ENCODE measurements at regions not wholly inside any gene's neighbourhood (a gene's known extent, or its start where the extent isn't known, plus 50 kb on each side); places are given as distances from the start of the nearest gene placed in this dataset.

DNA sequence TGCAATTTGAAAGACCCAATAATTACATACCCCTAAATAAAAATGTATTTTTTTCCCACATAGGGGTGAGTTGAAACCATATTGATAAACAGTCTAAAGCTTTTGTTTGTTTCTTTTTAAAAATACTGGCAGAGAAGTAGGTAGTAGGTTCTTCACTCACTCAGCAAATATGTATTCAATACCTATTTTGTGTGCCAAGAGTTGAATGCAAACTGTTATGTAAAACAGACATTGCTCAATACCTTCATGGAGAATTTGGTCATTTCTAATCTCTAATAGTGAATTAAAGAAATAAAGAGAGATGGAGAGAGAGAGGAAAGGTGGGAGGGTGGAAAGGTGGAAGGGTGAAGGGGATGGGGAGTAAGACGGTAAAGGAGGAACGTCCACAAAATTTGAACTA lies 589.9 kb upstream of the GNPDA2 start:
- H3K4me3 ChIP-seq, result no peak overlapping the region
- TF ChIP-seq, protein P1, sequence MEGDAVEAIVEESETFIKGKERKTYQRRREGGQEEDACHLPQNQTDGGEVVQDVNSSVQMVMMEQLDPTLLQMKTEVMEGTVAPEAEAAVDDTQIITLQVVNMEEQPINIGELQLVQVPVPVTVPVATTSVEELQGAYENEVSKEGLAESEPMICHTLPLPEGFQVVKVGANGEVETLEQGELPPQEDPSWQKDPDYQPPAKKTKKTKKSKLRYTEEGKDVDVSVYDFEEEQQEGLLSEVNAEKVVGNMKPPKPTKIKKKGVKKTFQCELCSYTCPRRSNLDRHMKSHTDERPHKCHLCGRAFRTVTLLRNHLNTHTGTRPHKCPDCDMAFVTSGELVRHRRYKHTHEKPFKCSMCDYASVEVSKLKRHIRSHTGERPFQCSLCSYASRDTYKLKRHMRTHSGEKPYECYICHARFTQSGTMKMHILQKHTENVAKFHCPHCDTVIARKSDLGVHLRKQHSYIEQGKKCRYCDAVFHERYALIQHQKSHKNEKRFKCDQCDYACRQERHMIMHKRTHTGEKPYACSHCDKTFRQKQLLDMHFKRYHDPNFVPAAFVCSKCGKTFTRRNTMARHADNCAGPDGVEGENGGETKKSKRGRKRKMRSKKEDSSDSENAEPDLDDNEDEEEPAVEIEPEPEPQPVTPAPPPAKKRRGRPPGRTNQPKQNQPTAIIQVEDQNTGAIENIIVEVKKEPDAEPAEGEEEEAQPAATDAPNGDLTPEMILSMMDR (IDR thresholded peaks at IDR 0.05), result no peak
- peaks cover under 1% of the 10 kb centered on the region for H3K9me3 ChIP-seq
- ATAC-seq (no peak), DNase-seq (no peak)
- intact Hi-C loops (cut with DNase I, micrococcal nuclease), result no loop called here
- no peaks in the 10 kb centered on the region for H3K36me3 ChIP-seq (ENCODE audit: low read depth)
- H3K4me1 ChIP-seq (ENCODE audit: low read depth), result no peaks in the 10 kb centered on the region

DNA sequence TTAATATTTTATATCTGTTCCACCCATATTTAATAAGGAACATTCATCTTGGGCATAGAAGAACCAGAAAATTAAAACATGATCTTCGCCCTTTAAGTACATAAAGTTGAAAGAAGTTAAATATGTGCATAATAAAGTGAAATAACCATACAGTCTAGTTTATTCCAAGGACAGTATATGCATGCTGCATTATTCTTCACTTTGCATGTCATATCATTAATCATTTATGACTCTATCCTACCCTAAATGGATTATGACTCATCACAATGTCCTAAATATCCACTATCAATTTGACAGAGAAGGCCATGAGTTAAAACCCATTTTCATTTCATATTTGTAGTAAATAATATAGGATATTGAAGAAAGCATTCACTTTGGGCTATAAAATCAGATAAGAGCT lies 576.5 kb upstream of the GNPDA2 start:
- no peaks in the 10 kb centered on the region for H3K4me1 ChIP-seq (ENCODE audit: low read depth)
- no peak for ATAC-seq
- no peak overlapping the region for H3K4me3 ChIP-seq
- H3K36me3 ChIP-seq (ENCODE audit: low read depth), result no peaks in the 10 kb centered on the region
- TF ChIP-seq, protein P1 (IDR thresholded peaks at IDR 0.05), result no peak
- intact Hi-C loops (cut with DNase I, micrococcal nuclease), result no loop called here
- DNase-seq, result no peak
- H3K9me3 ChIP-seq, result no peaks in the 10 kb centered on the region

DNA sequence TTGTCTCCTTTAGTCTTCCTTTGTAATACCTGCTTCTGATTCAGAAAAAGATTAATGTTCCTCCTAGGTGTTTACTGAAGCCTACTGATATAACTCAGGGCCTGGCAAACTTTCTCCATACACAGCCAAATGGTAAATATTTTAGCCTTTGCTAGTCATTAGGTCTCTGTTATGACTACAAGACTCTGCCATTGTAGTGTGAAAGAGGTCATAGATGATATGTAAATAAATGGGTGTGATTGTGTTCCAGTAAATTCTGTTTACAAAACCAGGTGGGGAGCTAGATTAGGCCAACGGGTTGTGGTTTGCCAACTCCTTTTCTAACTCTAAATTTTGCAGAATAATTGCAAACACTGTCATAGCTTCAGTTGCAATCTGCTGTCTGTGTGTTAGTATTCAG lies 568.1 kb upstream of the GNPDA2 start:
- DNase-seq, result no peak
- no peaks in the 10 kb centered on the region for H3K36me3 ChIP-seq (ENCODE audit: low read depth)
- TF ChIP-seq, protein P1 (IDR thresholded peaks at IDR 0.05), result no peak
- no peak overlapping the region for H3K4me3 ChIP-seq
- H3K9me3 ChIP-seq, result peaks cover 8% of the 10 kb centered on the region
- intact Hi-C loops (cut with DNase I, micrococcal nuclease), result no loop called here
- ATAC-seq, result no peak
- no peaks in the 10 kb centered on the region for H3K4me1 ChIP-seq (ENCODE audit: low read depth)

DNA sequence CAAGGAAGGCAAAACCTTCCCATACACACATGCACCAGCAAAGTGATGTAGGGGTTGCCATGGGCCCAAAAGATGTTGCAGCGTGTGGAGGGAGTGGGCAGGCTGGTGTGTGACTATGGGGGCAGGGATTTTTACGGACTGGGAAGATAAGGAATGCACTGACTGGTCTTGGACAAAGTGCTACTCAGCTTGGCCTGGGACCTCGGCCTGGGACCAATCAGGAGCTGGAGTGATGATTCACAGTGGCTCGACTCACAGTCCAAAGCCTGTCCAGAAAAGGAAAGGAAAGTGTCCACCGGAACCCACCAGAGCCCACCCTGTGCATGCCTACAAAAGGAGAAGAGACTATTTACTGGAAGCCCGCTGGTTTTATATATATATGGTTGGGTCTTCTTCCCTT lies 567.0 kb upstream of the GNPDA2 start:
- H3K36me3 ChIP-seq (ENCODE audit: low read depth), result no peaks in the 10 kb centered on the region
- ATAC-seq (no peak), DNase-seq (no peak)
- no peaks in the 10 kb centered on the region for H3K4me1 ChIP-seq (ENCODE audit: low read depth)
- intact Hi-C loops (cut with DNase I, micrococcal nuclease), result no loop called here
- TF ChIP-seq, protein P1 (IDR thresholded peaks at IDR 0.05), result no peak
- H3K9me3 ChIP-seq, result peaks cover 14% of the 10 kb centered on the region
- no peak overlapping the region for H3K4me3 ChIP-seq

DNA sequence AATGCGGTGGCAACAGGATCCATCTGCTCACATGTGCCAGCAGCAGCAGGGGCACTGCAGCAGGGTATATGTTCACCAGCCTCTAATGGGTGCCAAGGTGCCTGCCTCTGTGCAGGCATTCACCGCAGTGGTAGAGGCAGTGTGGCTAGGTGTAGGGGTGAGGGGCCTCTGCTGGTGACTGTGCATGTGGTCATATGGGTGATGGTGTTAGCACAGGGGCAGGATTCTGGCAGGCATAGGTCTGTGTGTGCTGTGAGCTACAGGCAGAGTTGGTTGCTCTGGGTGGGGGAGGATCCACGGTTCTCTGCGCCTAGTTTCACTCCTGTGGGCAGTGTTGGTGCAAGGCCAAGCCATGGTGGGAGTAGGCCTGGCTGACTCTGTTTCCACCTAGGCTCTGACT lies 566.5 kb upstream of the GNPDA2 start:
- TF ChIP-seq, protein P1 (IDR thresholded peaks at IDR 0.05), result no peak
- intact Hi-C loops (cut with DNase I, micrococcal nuclease), result no loop called here
- ATAC-seq, result no peak
- H3K4me3 ChIP-seq, result no peak overlapping the region
- H3K36me3 ChIP-seq (ENCODE audit: low read depth), result no peaks in the 10 kb centered on the region
- H3K9me3 ChIP-seq, result peaks cover 14% of the 10 kb centered on the region
- DNase-seq, result no peak
- no peaks in the 10 kb centered on the region for H3K4me1 ChIP-seq (ENCODE audit: low read depth)

DNA sequence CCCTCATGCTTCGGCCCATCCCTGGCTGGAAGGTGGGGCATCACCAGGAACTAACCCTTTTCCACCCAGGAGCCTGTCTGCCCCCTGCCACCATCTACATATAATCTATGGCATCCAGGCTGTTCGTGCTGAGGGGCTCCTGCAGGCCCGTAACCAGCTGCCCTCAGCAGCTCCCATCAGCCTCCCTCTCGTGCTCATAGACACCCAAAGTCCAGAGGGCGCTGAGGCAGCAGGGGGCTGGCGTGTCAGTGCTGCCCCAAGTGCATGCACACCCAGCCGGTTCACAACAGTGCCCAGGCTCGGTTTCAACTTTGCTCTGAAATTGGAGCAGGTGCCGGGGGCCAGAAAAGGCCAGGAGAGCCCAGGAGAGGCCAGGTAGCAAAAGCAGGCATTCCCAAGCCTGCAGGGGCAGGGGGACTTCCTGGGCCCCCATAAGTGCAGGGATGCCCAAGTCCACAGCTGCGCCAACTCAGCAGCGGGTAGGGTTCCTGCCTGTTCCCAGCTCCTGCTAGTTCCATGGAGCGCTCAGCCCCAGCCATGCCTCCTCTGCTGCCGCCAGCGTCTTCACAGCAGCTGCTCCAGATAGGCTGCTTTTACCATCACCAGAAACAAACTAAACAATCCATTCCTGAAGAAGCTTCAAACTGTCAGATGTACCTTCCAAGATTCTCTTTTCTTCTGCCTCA lies 558.2 kb upstream of the GNPDA2 start:
- TF ChIP-seq, protein P1 (IDR thresholded peaks at IDR 0.05), result no peak
- intact Hi-C loops (cut with DNase I, micrococcal nuclease), result no loop called here
- Histone ChIP-seq H3K9me3 (peaks cover 16% of the 10 kb centered on the region), H3K4me1 (ENCODE audit: low read depth) (no peaks in the 10 kb centered on the region), H3K4me3 (no peak overlapping the region), H3K36me3 (ENCODE audit: low read depth) (no peaks in the 10 kb centered on the region)
- no peak for ATAC-seq
- peak in 1 of 3 donors; percentile 29 for DNase-seq
